ENCODE measurements at regions not wholly inside any gene's neighbourhood (a gene's known extent, or its start where the extent isn't known, plus 50 kb on each side); places are given as distances from the start of the nearest gene placed in this dataset.

DNA sequence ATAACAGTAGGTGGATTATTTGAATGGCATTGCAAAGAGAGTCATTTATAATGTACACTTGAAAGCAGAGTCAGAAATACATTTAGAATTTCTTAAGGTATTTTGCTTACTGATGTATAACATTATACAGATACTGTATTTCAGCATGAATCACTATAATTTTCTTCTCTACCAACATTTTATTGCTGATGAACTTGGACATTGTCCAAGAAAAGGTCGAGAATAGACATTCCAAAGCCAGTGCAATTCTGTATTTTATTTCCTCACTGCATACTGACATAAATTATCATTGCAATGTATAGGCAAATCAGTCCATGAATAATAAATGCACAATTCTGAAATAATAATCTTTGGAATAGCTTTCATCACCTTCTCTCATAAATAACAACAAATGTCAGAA is 1420.0 kb upstream of the EYS start:
- TF ChIP-seq CTCF (conservative IDR thresholded peaks at IDR 0.05; ENCODE audit: low read depth, low read length) (no peak), EZH2 (IDR thresholded peaks at IDR 0.05; ENCODE audit: borderline replicate concordance, low read depth, low read length, poor library complexity, severe bottlenecking) (no peak)

All from A673 (cell line).